ENCODE measurements at regions not wholly inside any gene's neighbourhood (a gene's known extent, or its start where the extent isn't known, plus 50 kb on each side); places are given as distances from the start of the nearest gene placed in this dataset.
A peak's percentile ranks its signal among the peaks of the same experiment; 100 is the strongest.

- CTCF ChIA-PET: interaction anchor here (0.9 to 1.4 kb wide), 3 partner anchors 13 to 67 kb away, joined by 3 to 6 read pairs (median 3); no protein-coding TSS in a partner anchor
- POLR2A ChIA-PET: no interaction called here
Measured at GRCh38 chr14:104274806-104275205, 136.4 kb downstream of the KIF26A start.

GRCh38 chr14:104277416-104278213, 139.2 kb downstream of the KIF26A start:
- no peak overlapping the region for H3K4me3 Mint-ChIP-seq
- no peaks in the 10 kb centered on the region for H3K36me3 Mint-ChIP-seq
- ATAC-seq: no peak
- peaks cover 8% of the 10 kb centered on the region for H3K9me3 Mint-ChIP-seq
- no peak overlapping the region for H3K27ac Mint-ChIP-seq
- TF ChIP-seq JUN (CRISPR knock-in tag; IDR thresholded peaks at IDR 0.05) (no peak), NR1H2 (CRISPR knock-in tag; IDR thresholded peaks at IDR 0.05) (no peak), MYBL2 (CRISPR knock-in tag; IDR thresholded peaks at IDR 0.05) (no peak), AFF4 (CRISPR knock-in tag; IDR thresholded peaks at IDR 0.05; ENCODE audit: borderline replicate concordance) (no peak), ESRRA (CRISPR knock-in tag; IDR thresholded peaks at IDR 0.05; ENCODE audit: borderline replicate concordance) (no peak), STAT6 (CRISPR knock-in tag; conservative IDR thresholded peaks at IDR 0.05; ENCODE audit: low read depth) (no peak), GABPB1 (CRISPR knock-in tag; IDR thresholded peaks at IDR 0.05) (no peak), CREB1 (CRISPR knock-in tag; IDR thresholded peaks at IDR 0.05) (no peak), MLX (CRISPR knock-in tag; IDR thresholded peaks at IDR 0.05) (no peak), GTF2I (CRISPR knock-in tag; conservative IDR thresholded peaks at IDR 0.05) (no peak), ZNF416 (CRISPR knock-in tag; IDR thresholded peaks at IDR 0.05) (no peak), HMGXB4 (CRISPR knock-in tag; IDR thresholded peaks at IDR 0.05) (no peak), IRF1 (CRISPR knock-in tag; IDR thresholded peaks at IDR 0.05) (no peak), FOXJ3 (CRISPR knock-in tag; IDR thresholded peaks at IDR 0.05; ENCODE audit: borderline replicate concordance) (no peak), ATF3 (CRISPR knock-in tag; conservative IDR thresholded peaks at IDR 0.05) (no peak)
- no peaks in the 10 kb centered on the region for H3K27me3 Mint-ChIP-seq (ENCODE audit: low read depth)
- peak; percentile 4 for DNase-seq (ENCODE audit: low spot score)
- ChIA-PET CTCF (interaction anchor here (1.6 kb wide), 1 partner anchor 65 kb away, joined by 4 read pairs; no protein-coding TSS in a partner anchor), POLR2A (no interaction called here)
- H3K4me1 Mint-ChIP-seq: no peaks in the 10 kb centered on the region; the same call in 1 of the 2 replicates

More at GRCh38 chr14:104274806-104275205, 136.4 kb downstream of the KIF26A start:
- no peaks in the 10 kb centered on the region for H3K36me3 Mint-ChIP-seq
- no peak overlapping the region for H3K4me3 Mint-ChIP-seq
- H3K27ac Mint-ChIP-seq: no peak overlapping the region
- H3K9me3 Mint-ChIP-seq: peaks cover 8% of the 10 kb centered on the region
- ATAC-seq: no peak
- DNase-seq (ENCODE audit: low spot score): no peak
- TF ChIP-seq ZMAT4 (CRISPR knock-in tag; IDR thresholded peaks at IDR 0.05) (no peak), ZNF416 (CRISPR knock-in tag; IDR thresholded peaks at IDR 0.05) (no peak), KAT7 (CRISPR knock-in tag; IDR thresholded peaks at IDR 0.05; ENCODE audit: borderline replicate concordance) (no peak), ATF6 (CRISPR knock-in tag; IDR thresholded peaks at IDR 0.05) (no peak)
- no peaks in the 10 kb centered on the region for H3K27me3 Mint-ChIP-seq (ENCODE audit: low read depth)
- H3K4me1 Mint-ChIP-seq: peaks cover 4% of the 10 kb centered on the region

All from WTC11 (cell line).